Karpas-422 (cell line): ENCODE measurements at regions not wholly inside any gene's neighbourhood (a gene's known extent, or its start where the extent isn't known, plus 50 kb on each side); places are given as distances from the start of the nearest gene placed in this dataset.

Experiments used
- DNase-seq: peaks from one replicate; pipeline ENCODE4 v3.0.0-alpha.2; 2015
- H2AFZ ChIP-seq: fragments of 200-600 bp; sonication (generic); 2 replicates; pipeline ENCODE4 v1.6.1; 2014; ENCODE audit warnings: antibody characterized with exemption, low read length, mixed read lengths
- H3K27ac ChIP-seq: fragments of 200-600 bp; sonication (generic); 2 replicates; pipeline ENCODE4 v1.5.1; 2014; ENCODE audit warnings: mild to moderate bottlenecking, low read length, moderate library complexity
- H3K27me3 ChIP-seq: fragments of 200-600 bp; sonication (generic); 2 replicates; pipeline ENCODE4 v1.6.1; 2014; ENCODE audit warnings: low read length, mixed read lengths
- H3K36me3 ChIP-seq: fragments of 200-600 bp; sonication (generic); 2 replicates; pipeline ENCODE4 v1.6.1; 2014; ENCODE audit warnings: low read length, mixed read lengths; ENCODE audit not compliant: insufficient read depth
- H3K4me1 ChIP-seq: fragments of 200-600 bp; sonication (generic); 2 replicates; pipeline ENCODE4 v1.6.1; 2014; ENCODE audit warnings: mild to moderate bottlenecking, low read length, mixed read lengths
- H3K4me2 ChIP-seq: fragments of 200-600 bp; sonication (generic); 2 replicates; pipeline ENCODE4 v1.6.1; 2014; ENCODE audit warnings: low read length, low read depth, mild to moderate bottlenecking; ENCODE audit not compliant: poor library complexity, severe bottlenecking
- H3K4me3 ChIP-seq: fragments of 200-600 bp; sonication (generic); 2 replicates; pipeline ENCODE4 v1.5.1; 2014; ENCODE audit warnings: mild to moderate bottlenecking, antibody characterized with exemption, low read length, mixed read lengths
- H3K79me2 ChIP-seq: fragments of 200-600 bp; sonication (generic); 2 replicates; pipeline ENCODE4 v1.6.1; 2014; ENCODE audit warnings: mild to moderate bottlenecking, low read length, mixed read lengths
- H3K9ac ChIP-seq: fragments of 200-600 bp; sonication (generic); 2 replicates; pipeline ENCODE4 v1.6.0; 2014; ENCODE audit warnings: low read length
- H3K9me2 ChIP-seq: fragments of 200-600 bp; sonication (generic), shearing (Covaris generic); replicated peaks from 2 replicates; pipeline ENCODE4 v1.6.0; 2014; ENCODE audit warnings: mild to moderate bottlenecking, low read length, moderate library complexity; ENCODE audit not compliant: insufficient read depth
- H3K9me3 ChIP-seq: fragments of 300-700, 200-600 bp; sonication (generic); 2 replicates; pipeline ENCODE4 v1.6.1; 2014; ENCODE audit warnings: low read length, mixed read lengths
- H4K20me1 ChIP-seq: fragments of 200-600 bp; sonication (generic); 2 replicates; pipeline ENCODE4 v1.6.1; 2014; ENCODE audit warnings: mild to moderate bottlenecking, antibody characterized with exemption, low read length, low read depth; ENCODE audit not compliant: insufficient read depth

DNA sequence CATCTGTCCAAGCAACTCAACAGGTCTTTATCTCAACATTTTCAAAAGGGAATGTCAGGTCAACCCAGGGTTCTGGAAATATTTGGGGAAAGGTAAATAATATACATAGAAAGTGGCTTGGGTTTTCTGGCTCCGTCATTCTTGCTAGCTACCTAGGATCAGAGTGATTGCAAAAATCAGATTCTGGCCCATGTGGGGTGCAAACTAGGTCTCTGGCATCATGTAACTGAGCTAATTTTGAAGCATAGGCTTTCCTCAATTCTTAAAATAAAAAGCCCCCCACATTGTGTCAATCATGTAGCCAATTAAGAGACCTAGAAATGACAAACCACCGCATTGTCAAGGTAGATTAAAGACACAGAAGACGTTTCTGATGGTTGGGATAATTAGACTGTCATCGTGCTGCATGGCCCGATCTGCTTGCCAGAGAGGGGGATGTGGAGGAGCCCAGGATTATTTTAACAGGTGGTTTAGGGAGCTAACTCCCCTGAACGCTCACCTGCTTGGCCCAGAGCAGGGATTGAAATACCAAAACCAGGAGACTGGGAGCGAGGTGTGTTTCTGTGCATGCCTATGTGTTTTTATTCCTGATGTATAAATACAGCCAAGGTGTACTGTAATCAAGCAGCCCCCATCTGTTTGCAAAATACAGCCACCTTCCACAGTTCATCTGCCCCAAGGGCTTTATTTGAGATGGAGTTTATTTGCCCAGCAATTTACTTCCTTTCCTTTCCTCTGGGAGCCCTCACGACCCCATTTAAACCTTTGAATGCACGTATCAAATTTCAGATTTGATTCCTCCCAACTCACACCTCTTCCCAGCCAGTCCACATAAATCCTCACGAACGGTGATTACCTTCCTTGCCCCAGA, 189.5 kb downstream of the TTC8 start:
- Histone ChIP-seq H2AFZ (no peak overlapping the region), H3K9me2 (no peaks in the 10 kb centered on the region), H3K79me2 (no peaks in the 10 kb centered on the region), H4K20me1 (no peaks in the 10 kb centered on the region), H3K27me3 (no peaks in the 10 kb centered on the region), H3K4me1 (no peaks in the 10 kb centered on the region), H3K9me3 (no peaks in the 10 kb centered on the region), H3K4me2 (no peak overlapping the region), H3K36me3 (no peaks in the 10 kb centered on the region), H3K27ac (no peak overlapping the region), H3K4me3 (no peak overlapping the region), H3K9ac (no peak overlapping the region)
- DNase-seq = no peak

DNA sequence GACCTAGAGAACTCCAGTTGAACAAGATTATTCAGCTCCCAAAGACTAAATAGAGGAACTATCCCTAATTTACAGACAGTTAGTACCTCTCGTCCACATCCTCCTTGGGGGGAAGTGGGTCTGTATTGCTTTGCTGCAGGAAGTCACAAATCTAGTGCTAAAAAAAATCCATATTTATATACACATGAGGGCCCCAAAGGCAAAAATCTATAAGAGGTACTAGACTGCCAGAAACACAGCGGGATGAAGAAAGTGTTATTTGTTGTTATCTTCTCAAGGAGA, 190.1 kb downstream of the TTC8 start:
- no peak for DNase-seq
- no peaks in the 10 kb centered on the region for H3K9me2 ChIP-seq
- no peaks in the 10 kb centered on the region for H3K27me3 ChIP-seq
- no peak overlapping the region for H3K4me2 ChIP-seq
- H4K20me1 ChIP-seq = no peaks in the 10 kb centered on the region
- no peak overlapping the region for H2AFZ ChIP-seq
- no peak overlapping the region for H3K9ac ChIP-seq
- no peak overlapping the region for H3K27ac ChIP-seq
- H3K4me1 ChIP-seq = no peaks in the 10 kb centered on the region
- no peaks in the 10 kb centered on the region for H3K36me3 ChIP-seq
- no peak overlapping the region for H3K4me3 ChIP-seq
- H3K79me2 ChIP-seq = no peaks in the 10 kb centered on the region
- no peaks in the 10 kb centered on the region for H3K9me3 ChIP-seq

DNA sequence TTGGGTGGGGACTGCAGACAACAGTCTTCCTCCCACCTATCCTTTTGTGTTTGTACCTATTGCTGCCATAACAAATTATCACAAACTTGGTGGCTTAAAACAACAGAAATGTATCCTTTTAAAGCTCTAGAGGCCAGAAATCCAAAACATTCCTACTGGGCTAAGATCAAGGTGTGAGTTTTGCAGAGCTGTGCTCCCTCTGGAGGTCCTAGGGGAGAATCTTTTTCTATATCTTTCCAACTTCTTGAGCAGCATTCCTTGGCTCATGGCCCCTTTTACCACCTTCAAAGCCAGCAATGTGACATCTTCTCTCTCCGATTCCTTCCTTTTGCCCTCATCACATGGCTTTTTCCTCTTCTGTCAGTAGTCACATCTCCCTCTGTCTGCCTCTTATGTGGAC, 190.6 kb downstream of the TTC8 start:
- Histone ChIP-seq H3K4me1 (no peaks in the 10 kb centered on the region), H3K79me2 (no peaks in the 10 kb centered on the region), H3K9me3 (no peaks in the 10 kb centered on the region), H3K27ac (no peak overlapping the region), H3K4me2 (no peak overlapping the region), H3K27me3 (no peaks in the 10 kb centered on the region), H3K36me3 (no peaks in the 10 kb centered on the region), H2AFZ (no peak overlapping the region), H3K4me3 (no peak overlapping the region), H3K9ac (no peak overlapping the region), H3K9me2 (no peaks in the 10 kb centered on the region), H4K20me1 (no peaks in the 10 kb centered on the region)
- DNase-seq = no peak

DNA sequence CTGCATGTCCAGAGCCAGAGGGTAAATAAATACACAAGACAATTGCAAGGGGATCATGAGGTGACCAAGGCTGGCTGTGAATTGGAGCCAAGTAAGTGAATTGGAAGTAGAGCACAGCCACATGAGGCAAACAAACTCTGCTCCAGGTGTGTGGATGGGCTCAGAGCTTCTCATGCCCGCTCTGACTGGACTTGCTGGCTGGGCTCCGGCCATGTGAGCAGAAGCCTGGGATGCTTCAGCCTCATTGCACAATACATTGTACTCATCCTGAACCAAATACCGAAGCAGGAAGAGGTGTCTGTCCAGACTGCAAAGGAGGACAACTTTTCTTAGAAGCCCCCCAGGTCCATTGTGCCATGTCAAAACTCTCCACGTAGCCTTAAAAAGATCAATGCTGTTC, 193.0 kb downstream of the TTC8 start:
- Histone ChIP-seq H4K20me1 (no peaks in the 10 kb centered on the region), H3K9ac (no peak overlapping the region), H3K9me3 (no peaks in the 10 kb centered on the region), H3K27me3 (no peaks in the 10 kb centered on the region), H3K4me2 (no peak overlapping the region), H3K9me2 (no peaks in the 10 kb centered on the region), H2AFZ (no peak overlapping the region), H3K4me3 (no peak overlapping the region), H3K36me3 (no peaks in the 10 kb centered on the region), H3K27ac (no peak overlapping the region), H3K79me2 (no peaks in the 10 kb centered on the region), H3K4me1 (no peaks in the 10 kb centered on the region)
- no peak for DNase-seq

DNA sequence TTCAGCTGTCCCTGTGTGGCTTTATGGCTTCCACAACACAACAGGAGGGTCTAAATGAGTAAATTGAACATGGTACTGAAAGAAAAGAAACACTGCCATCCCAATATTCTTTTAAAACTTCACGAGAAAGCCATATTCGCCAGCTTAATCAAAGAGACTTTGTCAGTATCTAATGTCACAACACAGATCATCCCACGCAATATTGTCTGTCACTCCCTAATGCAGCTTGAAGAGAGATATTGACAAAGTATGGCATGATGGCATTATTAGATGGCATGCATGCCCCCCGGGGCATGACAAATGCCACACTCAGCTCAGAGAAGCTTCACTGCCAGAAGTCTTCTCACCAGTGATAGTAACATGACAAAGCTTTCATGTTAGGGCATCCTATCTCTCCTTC, 197.8 kb downstream of the TTC8 start:
- no peaks in the 10 kb centered on the region for H3K9me3 ChIP-seq
- H3K9me2 ChIP-seq = no peaks in the 10 kb centered on the region
- no peaks in the 10 kb centered on the region for H3K27me3 ChIP-seq
- H3K27ac ChIP-seq = no peak overlapping the region
- H3K9ac ChIP-seq = no peak overlapping the region
- no peak for DNase-seq
- H3K4me1 ChIP-seq = no peaks in the 10 kb centered on the region
- no peaks in the 10 kb centered on the region for H4K20me1 ChIP-seq
- H3K79me2 ChIP-seq = no peaks in the 10 kb centered on the region
- H3K4me3 ChIP-seq = no peak overlapping the region
- no peak overlapping the region for H2AFZ ChIP-seq
- no peak overlapping the region for H3K4me2 ChIP-seq
- H3K36me3 ChIP-seq = no peaks in the 10 kb centered on the region

DNA sequence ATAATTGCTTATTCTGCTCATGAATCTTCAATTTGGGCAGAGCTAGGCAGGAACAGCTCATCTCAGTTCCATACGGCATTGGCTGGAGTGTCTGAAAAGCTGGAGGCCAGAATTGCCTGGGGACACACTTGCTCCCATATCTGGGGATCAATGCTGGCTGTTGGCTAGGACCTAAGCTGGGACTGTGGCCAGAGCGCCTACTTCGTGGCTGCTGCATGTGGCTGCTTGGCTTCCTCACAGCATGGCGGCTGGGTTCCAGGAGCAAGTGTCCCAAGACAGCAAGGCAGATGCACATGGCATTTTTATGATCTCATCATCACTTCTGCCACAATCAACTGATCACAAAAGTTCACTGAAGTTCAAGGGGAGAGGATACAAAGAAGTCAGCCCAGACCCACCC, 200.2 kb downstream of the TTC8 start:
- H3K27me3 ChIP-seq = no peaks in the 10 kb centered on the region

DNA sequence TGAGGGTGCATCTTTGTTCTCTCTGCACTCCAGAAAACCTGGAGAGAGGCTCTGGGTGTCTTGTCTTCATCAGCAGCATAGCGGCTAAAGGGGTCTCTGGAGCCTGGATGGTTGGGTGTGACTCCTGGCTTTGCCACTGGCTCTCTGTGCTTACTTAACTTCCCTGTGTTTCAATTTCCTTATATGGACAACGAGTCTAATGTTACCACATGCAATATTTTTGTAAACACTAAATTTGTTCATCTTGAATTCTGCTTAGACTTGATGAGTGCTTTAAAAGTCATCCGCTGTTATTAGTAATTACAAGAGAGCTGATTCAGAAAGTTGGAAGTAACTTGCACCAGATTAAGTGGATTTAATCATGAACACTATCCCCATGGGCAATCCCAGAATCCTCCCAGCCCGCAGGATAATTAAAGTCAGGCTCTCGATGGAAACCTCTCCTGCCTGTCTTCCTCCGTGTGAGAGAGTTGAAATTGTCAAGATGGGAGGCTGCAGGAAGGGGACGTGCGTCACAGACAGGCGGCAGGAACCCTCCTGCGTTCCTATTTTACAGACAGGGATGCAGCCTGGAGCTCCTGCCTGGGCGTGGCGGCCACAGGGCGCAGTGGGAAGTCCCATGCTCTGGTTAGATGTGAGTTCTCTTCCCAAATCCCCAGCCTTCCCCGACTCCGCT, 201.2 kb downstream of the TTC8 start:
- DNase-seq = no peak
- Histone ChIP-seq H2AFZ (no peak overlapping the region), H4K20me1 (no peaks in the 10 kb centered on the region), H3K9me3 (no peaks in the 10 kb centered on the region), H3K27me3 (no peaks in the 10 kb centered on the region), H3K27ac (no peak overlapping the region), H3K79me2 (no peaks in the 10 kb centered on the region), H3K4me1 (no peaks in the 10 kb centered on the region), H3K9me2 (no peaks in the 10 kb centered on the region), H3K36me3 (no peaks in the 10 kb centered on the region), H3K4me3 (no peak overlapping the region), H3K9ac (no peak overlapping the region), H3K4me2 (no peak overlapping the region)

More for the DNA sequence above, 200.2 kb downstream of the TTC8 start:
- Histone ChIP-seq H3K27ac (no peak overlapping the region), H3K9me3 (no peaks in the 10 kb centered on the region), H3K9me2 (no peaks in the 10 kb centered on the region), H3K4me1 (no peaks in the 10 kb centered on the region), H2AFZ (no peak overlapping the region), H3K36me3 (no peaks in the 10 kb centered on the region), H3K4me2 (no peak overlapping the region), H3K4me3 (no peak overlapping the region), H3K9ac (no peak overlapping the region), H4K20me1 (no peaks in the 10 kb centered on the region), H3K79me2 (no peaks in the 10 kb centered on the region)
- no peak for DNase-seq

DNA sequence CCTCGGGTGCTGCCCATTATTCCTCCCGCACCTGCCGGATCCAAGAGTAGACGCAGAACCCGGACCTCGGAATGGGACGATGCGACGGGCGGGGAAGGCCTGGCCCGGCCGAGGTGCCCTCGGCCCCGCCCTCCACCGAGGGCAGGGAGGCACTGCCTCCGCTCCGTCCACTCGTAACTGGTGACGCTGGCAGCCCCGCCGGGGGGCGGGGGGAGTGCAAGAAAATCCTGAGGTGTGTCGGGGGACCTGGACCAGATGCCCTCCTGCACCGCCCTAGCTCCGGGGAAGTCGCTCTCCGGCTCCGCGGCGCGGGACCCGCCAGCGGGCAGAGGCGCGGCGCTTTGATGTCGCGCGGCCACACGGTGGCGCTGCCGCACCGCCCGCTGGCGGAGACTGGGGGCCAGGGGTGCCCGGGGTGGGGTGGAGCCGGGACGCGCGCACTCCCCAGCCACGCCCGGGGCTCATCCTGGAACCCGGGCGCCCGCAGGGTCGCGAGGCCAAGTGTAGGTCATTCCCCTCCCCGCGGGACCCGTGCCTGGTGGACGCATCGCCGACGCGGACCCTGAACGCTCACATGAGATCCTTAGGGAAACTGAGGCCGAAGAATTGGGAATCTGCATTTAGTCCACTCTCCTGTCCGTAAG, 202.8 kb downstream of the TTC8 start:
- H3K9ac ChIP-seq = no peak overlapping the region
- DNase-seq = peak; percentile 73
- no peaks in the 10 kb centered on the region for H3K36me3 ChIP-seq
- no peaks in the 10 kb centered on the region for H3K79me2 ChIP-seq
- H2AFZ ChIP-seq = no peak overlapping the region
- H4K20me1 ChIP-seq = no peaks in the 10 kb centered on the region
- peaks cover 2% of the 10 kb centered on the region; the same call in 1 of the 2 replicates for H3K4me1 ChIP-seq
- H3K4me2 ChIP-seq = no peak overlapping the region
- no peak overlapping the region for H3K27ac ChIP-seq
- H3K27me3 ChIP-seq = 0 out of 2 replicates have a peak, but pooled peaks cover 2% of the 10 kb centered on the region
- no peak overlapping the region for H3K4me3 ChIP-seq
- no peaks in the 10 kb centered on the region for H3K9me2 ChIP-seq
- H3K9me3 ChIP-seq = no peaks in the 10 kb centered on the region
